A673 (cell line): ENCODE measurements at regions not wholly inside any gene's neighbourhood (a gene's known extent, or its start where the extent isn't known, plus 50 kb on each side); places are given as distances from the start of the nearest gene placed in this dataset.

Experiments used
- BruUV-seq: library from RNA; stranded (reverse); fragments of 400-500 nt; replicated peaks from 2 replicates; lab custom pipeline; 2021; lab: Mats Ljungman, UMichigan
- CTCF ChIA-PET: fragments of 300-600 bp; sonication (Branson Sonifier 250); formaldehyde crosslinking; loops from one replicate; lab custom pipeline; 2022; ENCODE audit warnings: antibody characterized with exemption; lab: Charles Lee
- POLR2A ChIA-PET: fragments of 300-600 bp; sonication (Branson Sonifier 250); formaldehyde crosslinking; loops from one replicate; lab custom pipeline; 2022; ENCODE audit warnings: antibody characterized with exemption; ENCODE audit not compliant: low non-redundant PET; lab: Charles Lee
- DNase-seq: peaks from one replicate; pipeline ENCODE4 v3.0.0-alpha.2; 2015; ENCODE audit warnings: low spot score
- H3K27ac ChIP-seq: fragments of 200-600 bp; sonication (generic); 2 replicates; pipeline ENCODE4 v1.5.1; 2016; ENCODE audit warnings: mixed run types, low read depth, mild to moderate bottlenecking, mixed read lengths, antibody characterized with exemption, low read length; ENCODE audit not compliant: poor library complexity, severe bottlenecking
- H3K27me3 ChIP-seq: fragments of 200-600 bp; sonication (generic); replicated peaks from 2 replicates; pipeline ENCODE4 v1.6.1; 2017; ENCODE audit warnings: mixed run types, low read depth, mild to moderate bottlenecking, mixed read lengths, antibody characterized with exemption, low read length; ENCODE audit not compliant: insufficient read depth, poor library complexity
- H3K36me3 ChIP-seq: fragments of 200-600 bp; sonication (generic); 2 replicates; pipeline ENCODE4 v1.6.1; 2016; ENCODE audit warnings: mixed run types, mild to moderate bottlenecking, mixed read lengths, antibody characterized with exemption, low read length; ENCODE audit not compliant: insufficient read depth, poor library complexity, severe bottlenecking
- H3K4me1 ChIP-seq: fragments of 200-600 bp; sonication (generic); 2 replicates; pipeline ENCODE4 v1.6.1; 2017; ENCODE audit warnings: mixed run types, mild to moderate bottlenecking, mixed read lengths, antibody characterized with exemption, low read length; ENCODE audit not compliant: insufficient read depth, poor library complexity, severe bottlenecking
- H3K4me3 ChIP-seq: fragments of 200-600 bp; sonication (generic); 2 replicates; pipeline ENCODE4 v1.5.1; 2016; ENCODE audit warnings: low read depth, mixed run types, mild to moderate bottlenecking, mixed read lengths, low read length; ENCODE audit not compliant: poor library complexity, severe bottlenecking
- H3K9me3 ChIP-seq: fragments of 200-600 bp; sonication (generic); 2 replicates; pipeline ENCODE4 v1.6.1; 2016; ENCODE audit warnings: mixed run types, low read depth, mild to moderate bottlenecking, mixed read lengths, antibody characterized with exemption, low read length; ENCODE audit not compliant: poor library complexity, severe bottlenecking
- CTCF ChIP-seq: fragments of 300-800, 200-600 bp; sonication (generic); conservative IDR thresholded peaks from 2 replicates; pipeline ENCODE4 v1.5.1; 2017; ENCODE audit warnings: low read depth, mild to moderate bottlenecking, antibody characterized with exemption, low read length, moderate library complexity, mixed read lengths
- EZH2 ChIP-seq: fragments of 200-600 bp; sonication (generic); IDR thresholded peaks from 2 replicates; pipeline ENCODE4 v1.6.1; 2017; ENCODE audit warnings: borderline replicate concordance, low read depth, mild to moderate bottlenecking, mixed read lengths, antibody characterized with exemption, low read length; ENCODE audit not compliant: poor library complexity, severe bottlenecking
- intact Hi-C: fragments of 100-400 bp; cut with micrococcal nuclease; formaldehyde crosslinking; loops from one replicate; pipeline ENCODE4 v1.10.0; 2022; ENCODE audit not compliant: unreplicated experiment

GRCh38 chr13:99907038-99907437 lies 64.5 kb downstream of the ZIC5 start:
- H3K27me3 ChIP-seq = no peaks in the 10 kb centered on the region
- ChIA-PET CTCF (no interaction called here), POLR2A (no interaction called here)
- H3K9me3 ChIP-seq = no peaks in the 10 kb centered on the region
- no peaks in the 10 kb centered on the region for H3K36me3 ChIP-seq
- TF ChIP-seq CTCF (no peak), EZH2 (no peak)
- no TSS peak for BruUV-seq
- H3K4me3 ChIP-seq = no peak overlapping the region
- H3K27ac ChIP-seq = no peak overlapping the region
- intact Hi-C loops = no loop called here
- no peak for DNase-seq
- H3K4me1 ChIP-seq = peaks cover 25% of the 10 kb centered on the region

- BruUV-seq = no TSS peak
- Histone ChIP-seq H3K27me3 (no peaks in the 10 kb centered on the region), H3K4me1 (peaks cover 20% of the 10 kb centered on the region), H3K4me3 (no peak overlapping the region), H3K36me3 (no peaks in the 10 kb centered on the region), H3K27ac (no peak overlapping the region), H3K9me3 (no peaks in the 10 kb centered on the region)
- intact Hi-C loops = no loop called here
- ChIA-PET CTCF (no interaction called here), POLR2A (no interaction called here)
- TF ChIP-seq CTCF (no peak), EZH2 (no peak)
- DNase-seq = no peak
Observed at GRCh38 chr13:99905814-99906213, 65.8 kb downstream of the ZIC5 start.

- H3K4me1 ChIP-seq = peaks cover 18% of the 10 kb centered on the region
- H3K36me3 ChIP-seq = no peaks in the 10 kb centered on the region
- no peak overlapping the region for H3K27ac ChIP-seq
- CTCF ChIA-PET = no interaction called here
- no TSS peak for BruUV-seq
- intact Hi-C loops = no loop called here
- no peaks in the 10 kb centered on the region for H3K9me3 ChIP-seq
- POLR2A ChIA-PET = no interaction called here
- DNase-seq = no peak
- no peaks in the 10 kb centered on the region for H3K27me3 ChIP-seq
- TF ChIP-seq EZH2 (no peak), CTCF (no peak)
- H3K4me3 ChIP-seq = no peak overlapping the region
Observed at GRCh38 chr13:99905224-99905623, 66.3 kb downstream of the ZIC5 start.
